ENCODE measurements at regions not wholly inside any gene's neighbourhood (a gene's known extent, or its start where the extent isn't known, plus 50 kb on each side); places are given as distances from the start of the nearest gene placed in this dataset.

DNA sequence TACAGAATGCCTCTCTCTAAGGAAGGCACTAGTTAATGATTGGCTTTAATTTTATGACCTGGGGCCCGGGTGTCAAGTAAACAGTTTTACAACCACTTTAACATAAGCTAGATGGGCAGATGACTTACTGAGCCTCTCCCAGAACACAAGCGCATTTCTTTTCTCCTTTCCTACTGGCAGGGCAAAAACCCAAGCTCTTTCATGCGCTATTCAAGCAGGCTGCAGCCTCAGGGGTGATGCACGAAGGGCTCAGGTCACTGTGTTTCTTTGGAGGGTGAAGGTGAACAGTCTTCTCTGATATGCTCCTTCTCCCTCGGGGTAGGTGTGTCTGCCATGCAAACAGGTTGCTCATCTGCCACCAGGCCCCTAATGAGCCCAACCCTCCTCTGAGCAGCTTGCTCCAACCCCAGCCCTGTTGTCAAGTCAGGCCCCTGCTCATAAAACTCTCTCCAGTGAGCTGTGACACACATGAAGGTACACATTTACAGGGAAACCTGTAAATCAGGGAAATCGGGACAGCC is 73.5 kb upstream of the CDH4 start:
- TF ChIP-seq, protein P1, sequence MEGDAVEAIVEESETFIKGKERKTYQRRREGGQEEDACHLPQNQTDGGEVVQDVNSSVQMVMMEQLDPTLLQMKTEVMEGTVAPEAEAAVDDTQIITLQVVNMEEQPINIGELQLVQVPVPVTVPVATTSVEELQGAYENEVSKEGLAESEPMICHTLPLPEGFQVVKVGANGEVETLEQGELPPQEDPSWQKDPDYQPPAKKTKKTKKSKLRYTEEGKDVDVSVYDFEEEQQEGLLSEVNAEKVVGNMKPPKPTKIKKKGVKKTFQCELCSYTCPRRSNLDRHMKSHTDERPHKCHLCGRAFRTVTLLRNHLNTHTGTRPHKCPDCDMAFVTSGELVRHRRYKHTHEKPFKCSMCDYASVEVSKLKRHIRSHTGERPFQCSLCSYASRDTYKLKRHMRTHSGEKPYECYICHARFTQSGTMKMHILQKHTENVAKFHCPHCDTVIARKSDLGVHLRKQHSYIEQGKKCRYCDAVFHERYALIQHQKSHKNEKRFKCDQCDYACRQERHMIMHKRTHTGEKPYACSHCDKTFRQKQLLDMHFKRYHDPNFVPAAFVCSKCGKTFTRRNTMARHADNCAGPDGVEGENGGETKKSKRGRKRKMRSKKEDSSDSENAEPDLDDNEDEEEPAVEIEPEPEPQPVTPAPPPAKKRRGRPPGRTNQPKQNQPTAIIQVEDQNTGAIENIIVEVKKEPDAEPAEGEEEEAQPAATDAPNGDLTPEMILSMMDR (IDR thresholded peaks at IDR 0.05; ENCODE audit: borderline replicate concordance, extremely low read depth, insufficient read depth), result no peak
- no peak for FAIRE-seq
- Histone ChIP-seq H3K4me3 (ENCODE audit: low read length in 3 of 3) (no peak overlapping the region), H3K9ac (ENCODE audit: low read length in 3 of 3) (no peak overlapping the region), H3K27ac (ENCODE audit: low read depth in 2 of 2, low read length in 2 of 2) (no peak overlapping the region), H3K9me3 (ENCODE audit: control insufficient read depth in 2 of 3, insufficient read depth in 1 of 3, low read length in 3 of 3) (no peaks in the 10 kb centered on the region), H3K27me3 (ENCODE audit: control insufficient read depth, insufficient read depth, low read length) (no peaks in the 10 kb centered on the region), H3K4me1 (ENCODE audit: control insufficient read depth in 2 of 3, insufficient read depth in 2 of 3, low read depth in 1 of 3, low read length in 3 of 3) (peaks cover 0 to 4% (median 0%) of the 10 kb centered on the region in 3 donors), H3K36me3 (ENCODE audit: control insufficient read depth in 2 of 3, insufficient read depth in 3 of 3, low read length in 3 of 3) (no peaks in the 10 kb centered on the region)
- DNase-seq, result peak in 4 of 5 donors; percentile 67 to 82 (median 75)
- intact Hi-C loops (cut with DNase I), result no loop called here

DNA sequence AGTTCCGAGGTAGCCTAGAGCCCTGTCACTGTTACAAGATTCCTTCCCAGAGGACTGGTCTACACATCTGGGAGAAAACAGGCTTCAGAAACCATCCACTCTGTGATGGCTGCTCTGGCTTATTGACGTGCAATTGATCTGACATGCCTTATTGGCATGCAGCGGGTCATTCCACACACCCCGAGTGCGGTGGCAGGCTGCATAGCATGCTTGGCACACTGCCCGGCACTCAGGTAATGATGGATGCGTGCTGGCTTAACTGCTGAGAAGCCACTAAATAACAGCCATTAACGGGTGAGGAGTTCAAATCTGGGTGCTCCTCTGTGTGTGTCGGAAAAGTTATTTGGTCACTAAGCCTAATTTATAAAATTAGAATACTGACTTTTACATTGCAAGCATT is 67.9 kb upstream of the CDH4 start:
- TF ChIP-seq, protein P1 (IDR thresholded peaks at IDR 0.05; ENCODE audit: borderline replicate concordance, extremely low read depth, insufficient read depth), result no peak

DNA sequence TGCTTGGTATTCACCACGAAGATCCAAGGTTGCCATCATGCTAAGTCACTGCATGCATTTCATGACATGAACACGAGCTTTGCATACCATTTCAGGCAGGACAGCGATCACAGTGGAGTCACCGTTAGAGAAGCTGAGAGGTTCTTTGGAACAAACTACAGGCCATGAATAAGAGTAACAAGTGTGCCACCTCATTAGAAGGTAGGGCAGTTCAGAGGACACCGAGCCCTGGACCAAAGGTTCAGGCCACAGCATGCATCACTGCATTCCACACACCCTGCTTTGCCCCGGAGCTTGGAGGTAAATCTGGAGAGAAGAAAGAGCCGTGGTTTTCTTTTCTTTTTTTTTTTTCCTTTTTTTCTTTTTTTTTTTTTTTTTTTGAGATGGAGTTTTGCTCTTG is 66.9 kb upstream of the CDH4 start:
- FAIRE-seq, result no peak
- Histone ChIP-seq H3K36me3 (ENCODE audit: control insufficient read depth in 2 of 3, insufficient read depth in 3 of 3, low read length in 3 of 3) (no peaks in the 10 kb centered on the region), H3K27me3 (ENCODE audit: control insufficient read depth, insufficient read depth, low read length) (peaks cover 2% of the 10 kb centered on the region), H3K4me3 (ENCODE audit: low read length in 3 of 3) (no peak overlapping the region), H3K27ac (ENCODE audit: low read depth in 2 of 2, low read length in 2 of 2) (no peak overlapping the region), H3K9me3 (ENCODE audit: control insufficient read depth in 2 of 3, insufficient read depth in 1 of 3, low read length in 3 of 3) (no peaks in the 10 kb centered on the region), H3K9ac (ENCODE audit: low read length in 3 of 3) (no peak overlapping the region), H3K4me1 (ENCODE audit: control insufficient read depth in 2 of 3, insufficient read depth in 2 of 3, low read depth in 1 of 3, low read length in 3 of 3) (no peaks in the 10 kb centered on the region)
- intact Hi-C loops (cut with DNase I), result no loop called here
- TF ChIP-seq, protein P1 (IDR thresholded peaks at IDR 0.05; ENCODE audit: borderline replicate concordance, extremely low read depth, insufficient read depth), result no peak
- DNase-seq, result no peak

More for the DNA sequence above, 67.9 kb upstream of the CDH4 start:
- H3K27me3 ChIP-seq (ENCODE audit: control insufficient read depth, insufficient read depth, low read length), result peaks cover 2% of the 10 kb centered on the region
- no peak for DNase-seq
- no peak overlapping the region for H3K9ac ChIP-seq (ENCODE audit: low read length in 3 of 3)
- no peaks in the 10 kb centered on the region for H3K36me3 ChIP-seq (ENCODE audit: control insufficient read depth in 2 of 3, insufficient read depth in 3 of 3, low read length in 3 of 3)
- no peak for FAIRE-seq
- H3K9me3 ChIP-seq (ENCODE audit: control insufficient read depth in 2 of 3, insufficient read depth in 1 of 3, low read length in 3 of 3), result no peaks in the 10 kb centered on the region
- no peak overlapping the region for H3K27ac ChIP-seq (ENCODE audit: low read depth in 2 of 2, low read length in 2 of 2)
- no peak overlapping the region for H3K4me3 ChIP-seq (ENCODE audit: low read length in 3 of 3)
- intact Hi-C loops (cut with DNase I), result no loop called here
- no peaks in the 10 kb centered on the region for H3K4me1 ChIP-seq (ENCODE audit: control insufficient read depth in 2 of 3, insufficient read depth in 2 of 3, low read depth in 1 of 3, low read length in 3 of 3)

All from kidney (tissue), 13 donors.